Activated CD4-positive, alpha-beta T cell treated with anti-CD3 and anti-CD28 coated beads, Interleukin-2, amount 10 ng/mL, durations not matched to agents 24 days and 14 days (primary cell): ENCODE measurements at regions not wholly inside any gene's neighbourhood (a gene's known extent, or its start where the extent isn't known, plus 50 kb on each side); places are given as distances from the start of the nearest gene placed in this dataset.

Experiments used
- DNase-seq: peaks from one replicate; pipeline ENCODE4 v3.0.0; 2022
- H3K27ac Mint-ChIP-seq: one replicate; pipeline ENCODE4 v1.8.0; 2022; ENCODE audit warnings: mild to moderate bottlenecking, mixed read lengths
- H3K27me3 Mint-ChIP-seq: one replicate; pipeline ENCODE4 v1.8.0; 2022; ENCODE audit warnings: mixed read lengths
- H3K36me3 Mint-ChIP-seq: one replicate; pipeline ENCODE4 v1.8.0; 2022; ENCODE audit warnings: low read depth, mild to moderate bottlenecking, mixed read lengths
- H3K4me1 Mint-ChIP-seq: one replicate; pipeline ENCODE4 v1.8.0; 2021; ENCODE audit warnings: mixed read lengths
- H3K4me3 Mint-ChIP-seq: one replicate; pipeline ENCODE4 v1.8.0; 2022; ENCODE audit warnings: mild to moderate bottlenecking, moderate library complexity, mixed read lengths
- H3K9me3 Mint-ChIP-seq: one replicate; pipeline ENCODE4 v1.8.0; 2021; ENCODE audit warnings: mixed read lengths
- intact Hi-C: fragments of 100-400 bp; cut with micrococcal nuclease; formaldehyde crosslinking; loops from one replicate; pipeline ENCODE4 v1.15.1; 2023

DNA sequence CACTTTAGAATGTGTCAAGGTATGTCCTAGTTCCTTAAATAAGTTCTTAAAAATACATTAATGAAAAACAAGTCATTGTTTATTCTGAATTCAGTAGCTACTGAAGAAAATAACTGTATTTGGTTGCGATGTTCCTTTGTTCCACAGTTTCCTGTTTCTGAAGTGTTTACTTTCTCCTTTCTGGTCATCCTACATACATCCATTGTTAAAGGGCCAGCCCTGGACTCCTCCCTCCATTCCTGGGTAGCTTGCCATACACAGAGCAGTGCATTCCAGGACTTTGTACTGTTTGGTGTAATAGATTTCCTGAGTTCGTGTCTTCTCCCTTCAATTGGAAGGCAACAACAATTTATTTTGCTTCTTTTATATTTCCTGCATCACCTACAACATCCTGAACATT is 845.4 kb upstream of the CXADR start:
- no peak for DNase-seq
- Mint-ChIP-seq H3K36me3 (no peaks in the 10 kb centered on the region), H3K9me3 (no peaks in the 10 kb centered on the region), H3K27me3 (no peaks in the 10 kb centered on the region), H3K27ac (no peak overlapping the region), H3K4me1 (no peaks in the 10 kb centered on the region), H3K4me3 (no peak overlapping the region)
- intact Hi-C loops, result no loop called here

DNA sequence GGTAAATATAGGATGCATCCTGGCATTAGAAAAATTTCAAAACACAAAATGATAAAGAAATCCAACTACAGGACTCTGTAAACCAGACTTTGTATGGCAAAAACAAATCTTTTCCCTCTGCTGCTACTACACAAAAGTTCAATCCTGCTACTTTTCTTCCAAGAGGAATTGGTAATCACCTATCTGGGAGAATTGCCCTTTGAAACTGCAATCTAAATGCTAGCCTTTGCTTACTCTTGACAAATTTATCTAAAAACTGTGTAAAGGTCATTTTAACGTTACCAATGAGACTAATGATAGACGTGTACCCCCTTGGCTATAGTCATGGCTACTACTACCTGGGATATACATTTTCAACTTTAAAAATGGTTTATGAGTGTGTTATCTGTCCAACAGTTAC is 837.9 kb upstream of the CXADR start:
- peaks cover 3% of the 10 kb centered on the region for H3K9me3 Mint-ChIP-seq
- intact Hi-C loops, result no loop called here
- H3K36me3 Mint-ChIP-seq, result no peaks in the 10 kb centered on the region
- H3K27me3 Mint-ChIP-seq, result no peaks in the 10 kb centered on the region
- no peak for DNase-seq
- no peak overlapping the region for H3K4me3 Mint-ChIP-seq
- H3K27ac Mint-ChIP-seq, result no peak overlapping the region
- H3K4me1 Mint-ChIP-seq, result no peaks in the 10 kb centered on the region

DNA sequence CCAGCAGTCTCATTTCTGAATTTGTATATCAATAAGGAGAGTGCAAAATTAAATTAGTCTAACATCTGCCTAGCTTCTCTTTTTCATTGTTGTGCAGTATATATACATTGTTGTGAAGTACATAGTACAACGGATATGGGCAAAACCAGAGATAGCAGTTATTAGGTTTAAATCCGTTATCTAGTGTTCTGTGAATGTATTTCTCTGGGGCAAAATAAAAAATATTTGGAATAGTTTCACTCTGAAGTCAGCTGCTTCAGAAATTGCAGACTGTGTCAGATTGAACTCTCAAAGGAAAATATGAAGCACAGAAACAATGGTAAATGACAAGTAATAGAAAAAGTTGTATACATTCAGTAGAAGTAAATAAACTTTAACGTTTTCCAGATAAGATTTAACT is 836.5 kb upstream of the CXADR start:
- H3K36me3 Mint-ChIP-seq, result no peaks in the 10 kb centered on the region
- intact Hi-C loops, result no loop called here
- H3K4me3 Mint-ChIP-seq, result no peak overlapping the region
- H3K27ac Mint-ChIP-seq, result no peak overlapping the region
- no peak for DNase-seq
- H3K9me3 Mint-ChIP-seq, result peaks cover 3% of the 10 kb centered on the region
- no peaks in the 10 kb centered on the region for H3K4me1 Mint-ChIP-seq
- H3K27me3 Mint-ChIP-seq, result no peaks in the 10 kb centered on the region

DNA sequence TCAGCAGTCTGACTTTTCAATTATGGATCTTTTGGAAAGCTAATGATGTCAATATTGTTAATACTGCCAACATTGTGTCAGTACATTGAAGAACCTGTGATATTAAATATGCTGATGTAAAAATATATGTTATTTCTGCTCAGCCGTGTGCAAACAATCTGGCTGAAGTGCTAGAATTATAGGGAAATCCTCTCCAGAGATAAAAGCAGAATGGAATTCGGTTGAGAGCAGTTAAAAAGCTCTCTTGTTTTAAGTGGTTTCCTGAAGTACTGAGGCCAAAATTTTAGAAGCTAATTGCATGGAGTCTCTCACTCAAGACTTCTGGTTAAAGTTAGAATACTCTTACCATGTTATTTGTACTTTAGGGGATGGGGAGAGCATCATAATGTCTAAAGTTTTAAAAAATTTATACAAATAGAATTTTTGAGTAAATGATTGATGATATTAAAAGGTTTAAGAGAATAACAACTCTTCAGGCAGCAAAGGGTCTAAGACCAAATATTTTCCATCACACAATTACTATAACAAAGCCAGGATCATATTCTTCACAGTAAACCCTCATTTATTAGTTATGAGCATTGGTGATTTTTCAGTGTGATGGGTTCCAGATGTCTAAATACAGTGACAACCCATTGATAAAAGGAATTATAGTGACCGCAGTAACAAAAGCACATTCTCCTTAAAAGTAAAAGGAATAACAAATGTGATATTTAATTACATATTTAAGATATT is 834.2 kb upstream of the CXADR start:
- Mint-ChIP-seq H3K9me3 (peaks cover 3% of the 10 kb centered on the region), H3K4me1 (no peaks in the 10 kb centered on the region)

DNA sequence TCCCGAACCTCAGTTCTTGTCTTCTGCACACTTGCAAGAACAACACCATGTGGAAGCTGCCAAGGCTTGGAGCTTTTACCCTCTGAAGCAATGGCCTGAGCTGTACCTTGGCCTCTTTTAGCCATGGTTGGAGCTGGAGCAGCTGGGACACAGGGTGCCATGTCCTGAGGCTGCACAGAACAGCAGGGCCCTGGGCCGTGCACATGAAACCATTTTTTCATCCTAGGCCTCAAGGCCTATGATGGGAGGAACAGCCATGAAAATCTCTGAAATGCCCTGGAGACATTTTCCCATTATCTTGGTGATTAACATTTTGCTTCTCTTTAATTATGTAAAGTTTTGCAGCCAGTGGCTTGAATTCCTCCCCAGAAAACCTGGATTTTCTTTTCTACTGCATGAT is 817.8 kb upstream of the CXADR start:
- H3K36me3 Mint-ChIP-seq, result no peaks in the 10 kb centered on the region
- intact Hi-C loops, result no loop called here
- DNase-seq, result no peak
- H3K4me3 Mint-ChIP-seq, result no peak overlapping the region
- H3K27me3 Mint-ChIP-seq, result no peaks in the 10 kb centered on the region
- peaks cover 17% of the 10 kb centered on the region for H3K9me3 Mint-ChIP-seq
- no peak overlapping the region for H3K27ac Mint-ChIP-seq
- no peaks in the 10 kb centered on the region for H3K4me1 Mint-ChIP-seq

More for the DNA sequence above, 834.2 kb upstream of the CXADR start:
- no peak overlapping the region for H3K27ac Mint-ChIP-seq
- no peak for DNase-seq
- H3K4me3 Mint-ChIP-seq, result no peak overlapping the region
- intact Hi-C loops, result no loop called here
- no peaks in the 10 kb centered on the region for H3K27me3 Mint-ChIP-seq
- H3K36me3 Mint-ChIP-seq, result no peaks in the 10 kb centered on the region

DNA sequence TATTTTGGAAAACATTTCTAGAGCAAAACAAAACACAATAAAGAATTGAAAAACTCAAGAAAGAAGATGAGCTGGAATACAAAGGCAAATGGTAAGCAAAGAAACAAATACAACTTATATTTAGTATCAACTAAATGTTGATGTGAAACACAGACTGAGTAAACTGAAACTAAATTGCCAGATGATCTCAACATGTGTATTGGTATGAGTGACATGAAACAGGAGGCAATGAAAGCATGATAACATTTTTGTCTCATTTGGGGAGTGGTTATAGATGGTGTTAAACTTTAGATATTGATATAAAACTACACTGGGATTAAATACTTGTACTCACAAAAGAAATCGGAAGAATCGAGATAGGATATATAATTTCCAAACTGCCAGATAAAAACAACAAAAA is 805.6 kb upstream of the CXADR start:
- H3K27me3 Mint-ChIP-seq, result no peaks in the 10 kb centered on the region
- no peaks in the 10 kb centered on the region for H3K36me3 Mint-ChIP-seq
- H3K27ac Mint-ChIP-seq, result no peak overlapping the region
- H3K4me3 Mint-ChIP-seq, result no peak overlapping the region
- peaks cover 1% of the 10 kb centered on the region for H3K9me3 Mint-ChIP-seq
- H3K4me1 Mint-ChIP-seq, result no peaks in the 10 kb centered on the region
- DNase-seq, result no peak
- intact Hi-C loops, result no loop called here

DNA sequence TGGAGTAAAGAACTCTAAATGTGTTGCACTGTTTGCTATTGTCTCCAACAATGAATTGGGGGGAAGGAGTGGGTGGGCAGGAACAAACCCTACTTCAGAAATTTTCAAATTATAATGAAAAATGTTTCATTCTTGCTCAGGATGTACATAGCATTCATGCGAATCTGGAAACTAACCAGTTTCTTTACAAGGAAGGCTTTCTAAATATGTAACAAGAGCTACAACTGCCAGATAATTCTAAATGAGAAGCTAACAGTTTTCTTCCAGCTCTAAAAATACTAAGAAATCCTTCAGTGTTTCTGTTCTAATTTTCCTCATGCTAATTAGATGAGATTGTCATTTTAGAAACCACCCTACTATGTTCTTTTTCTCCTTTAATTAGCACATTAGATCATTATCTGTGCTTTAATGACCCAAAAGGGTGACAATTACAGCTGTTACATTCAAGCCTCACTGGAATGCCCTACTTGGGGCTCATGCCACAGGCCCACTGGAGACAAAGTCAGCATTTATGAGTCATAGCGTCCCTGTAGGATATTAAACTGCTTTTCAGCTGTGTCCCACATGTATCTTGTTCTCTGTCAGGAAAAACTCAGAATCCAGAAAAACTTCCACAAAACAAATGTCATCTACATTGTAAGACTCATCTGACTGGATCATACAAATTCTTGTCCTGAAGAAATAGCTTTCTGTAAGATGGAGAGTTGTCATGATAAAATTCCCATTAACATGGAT is 804.6 kb upstream of the CXADR start:
- Mint-ChIP-seq H3K4me1 (no peaks in the 10 kb centered on the region), H3K9me3 (peaks cover 4% of the 10 kb centered on the region), H3K4me3 (no peak overlapping the region), H3K27me3 (no peaks in the 10 kb centered on the region), H3K36me3 (no peaks in the 10 kb centered on the region), H3K27ac (no peak overlapping the region)
- no peak for DNase-seq
- intact Hi-C loops, result no loop called here

DNA sequence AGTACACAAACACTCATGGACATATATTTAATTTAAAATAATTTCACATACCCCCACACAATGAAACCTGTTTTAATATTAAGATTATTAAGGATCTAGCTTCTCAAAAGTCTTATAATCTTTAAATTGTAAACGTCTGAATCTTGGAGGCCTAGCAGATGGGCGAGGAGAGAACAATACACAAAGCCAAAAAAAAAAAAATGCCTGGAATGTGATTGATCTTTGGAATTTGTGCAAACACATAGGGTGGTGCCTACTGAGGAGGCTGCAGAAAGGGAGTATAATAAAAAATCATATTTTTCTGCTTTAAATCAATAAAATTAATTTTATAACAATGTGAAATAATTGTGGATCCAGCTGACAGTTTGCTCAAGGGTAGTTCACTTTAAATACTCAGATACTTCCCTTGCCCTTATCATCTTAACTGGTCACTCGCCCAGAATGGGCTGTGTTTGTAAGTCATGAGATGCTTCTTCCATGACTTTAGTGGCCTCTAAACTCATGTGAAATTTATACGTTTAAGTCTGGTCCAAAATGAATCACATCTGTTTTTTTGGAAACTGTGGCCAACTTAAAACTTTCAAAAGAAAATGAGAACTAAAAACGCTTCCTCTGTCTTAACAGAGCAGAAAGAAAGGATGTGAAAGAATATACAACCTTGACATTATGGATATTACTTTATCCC is 802.8 kb upstream of the CXADR start:
- DNase-seq, result no peak
- no peaks in the 10 kb centered on the region for H3K36me3 Mint-ChIP-seq
- no peak overlapping the region for H3K27ac Mint-ChIP-seq
- no peaks in the 10 kb centered on the region for H3K27me3 Mint-ChIP-seq
- no peak overlapping the region for H3K4me3 Mint-ChIP-seq
- intact Hi-C loops, result no loop called here
- peaks cover 4% of the 10 kb centered on the region for H3K9me3 Mint-ChIP-seq
- H3K4me1 Mint-ChIP-seq, result no peaks in the 10 kb centered on the region

DNA sequence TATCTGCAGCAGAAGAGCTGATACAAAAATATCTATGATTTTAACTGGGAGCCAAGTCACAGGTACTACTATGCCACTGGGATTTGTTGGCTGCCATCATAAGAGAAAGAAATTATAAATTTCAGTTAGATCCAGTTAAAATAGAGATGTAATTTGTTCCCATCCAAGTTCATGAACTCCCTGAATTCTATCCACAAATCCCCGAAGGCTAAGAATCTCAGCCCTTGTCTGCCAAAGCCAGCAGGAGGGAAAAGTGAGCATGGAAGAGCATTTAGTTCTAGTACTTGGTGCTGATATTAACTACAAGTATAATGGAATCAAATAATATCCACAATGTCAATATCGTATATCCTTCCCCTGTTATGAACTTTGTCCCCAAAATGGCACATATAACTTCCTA is 801.1 kb upstream of the CXADR start:
- DNase-seq, result no peak
- intact Hi-C loops, result no loop called here
- H3K9me3 Mint-ChIP-seq, result peaks cover 4% of the 10 kb centered on the region
- no peaks in the 10 kb centered on the region for H3K27me3 Mint-ChIP-seq
- H3K4me3 Mint-ChIP-seq, result no peak overlapping the region
- H3K27ac Mint-ChIP-seq, result no peak overlapping the region
- H3K36me3 Mint-ChIP-seq, result no peaks in the 10 kb centered on the region
- H3K4me1 Mint-ChIP-seq, result no peaks in the 10 kb centered on the region

DNA sequence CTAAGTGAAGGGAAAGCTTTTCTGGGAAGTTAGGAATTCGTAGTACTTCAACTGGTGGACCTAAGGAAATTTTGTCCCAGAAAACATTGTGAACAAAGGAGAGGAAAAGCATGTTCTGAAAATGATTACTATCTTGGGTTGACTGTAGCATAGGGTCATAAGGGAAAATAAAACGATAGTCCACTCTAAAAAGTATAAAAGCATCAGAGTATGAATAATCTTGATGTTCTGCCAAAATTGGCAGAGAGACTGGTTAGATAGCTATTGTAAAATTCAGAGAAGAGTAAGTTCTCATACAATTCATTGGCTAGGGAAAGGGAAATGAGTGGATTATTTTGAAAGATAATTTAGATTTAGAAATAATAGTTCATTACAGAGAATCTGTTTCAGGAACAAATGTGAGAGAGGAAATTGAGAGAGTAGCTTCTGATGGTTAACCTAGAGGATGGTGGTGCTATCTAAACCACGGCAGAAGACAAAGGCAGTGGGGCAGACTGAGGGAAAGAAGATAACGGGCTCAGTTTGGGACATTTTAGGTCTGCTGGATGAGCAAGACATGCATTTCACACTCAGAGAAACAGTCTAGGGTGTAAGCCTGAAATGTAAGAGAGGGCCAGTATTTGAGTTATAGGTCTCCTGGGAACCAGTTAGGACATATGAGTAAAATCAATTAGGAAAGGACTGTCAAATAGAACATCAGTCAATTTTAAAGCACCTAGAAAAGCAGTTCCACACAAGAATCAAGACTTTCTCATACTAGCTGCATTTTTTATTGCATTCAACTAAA is 799.3 kb upstream of the CXADR start:
- Mint-ChIP-seq H3K4me1 (no peaks in the 10 kb centered on the region), H3K27me3 (no peaks in the 10 kb centered on the region)
- intact Hi-C loops, result no loop called here

DNA sequence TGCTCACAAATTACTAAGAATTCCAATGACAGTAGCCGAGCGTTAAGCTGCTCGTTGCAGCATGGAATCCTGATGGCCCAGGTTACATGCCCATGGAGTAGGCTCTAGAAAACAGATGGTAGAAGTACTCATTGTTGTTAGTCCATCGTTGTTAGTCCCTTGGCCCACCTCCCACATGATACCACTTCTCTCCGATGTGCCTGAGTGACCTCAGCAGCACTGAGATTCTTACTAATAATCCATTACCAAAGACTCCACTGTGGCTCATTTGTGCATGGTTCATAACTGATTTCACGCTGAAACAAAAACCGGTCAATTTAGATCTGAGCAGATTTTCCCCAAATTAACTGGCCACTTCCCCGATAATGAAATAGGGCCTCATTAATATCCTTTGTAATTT is 772.3 kb upstream of the CXADR start:
- H3K27ac Mint-ChIP-seq, result no peak overlapping the region
- DNase-seq, result no peak
- H3K4me1 Mint-ChIP-seq, result no peaks in the 10 kb centered on the region
- intact Hi-C loops, result no loop called here
- H3K36me3 Mint-ChIP-seq, result no peaks in the 10 kb centered on the region
- H3K4me3 Mint-ChIP-seq, result no peak overlapping the region
- no peaks in the 10 kb centered on the region for H3K27me3 Mint-ChIP-seq
- H3K9me3 Mint-ChIP-seq, result peaks cover 10% of the 10 kb centered on the region

More for the DNA sequence above, 799.3 kb upstream of the CXADR start:
- Mint-ChIP-seq H3K4me3 (no peak overlapping the region), H3K27ac (no peak overlapping the region), H3K9me3 (peaks cover 10% of the 10 kb centered on the region), H3K36me3 (no peaks in the 10 kb centered on the region)
- no peak for DNase-seq

DNA sequence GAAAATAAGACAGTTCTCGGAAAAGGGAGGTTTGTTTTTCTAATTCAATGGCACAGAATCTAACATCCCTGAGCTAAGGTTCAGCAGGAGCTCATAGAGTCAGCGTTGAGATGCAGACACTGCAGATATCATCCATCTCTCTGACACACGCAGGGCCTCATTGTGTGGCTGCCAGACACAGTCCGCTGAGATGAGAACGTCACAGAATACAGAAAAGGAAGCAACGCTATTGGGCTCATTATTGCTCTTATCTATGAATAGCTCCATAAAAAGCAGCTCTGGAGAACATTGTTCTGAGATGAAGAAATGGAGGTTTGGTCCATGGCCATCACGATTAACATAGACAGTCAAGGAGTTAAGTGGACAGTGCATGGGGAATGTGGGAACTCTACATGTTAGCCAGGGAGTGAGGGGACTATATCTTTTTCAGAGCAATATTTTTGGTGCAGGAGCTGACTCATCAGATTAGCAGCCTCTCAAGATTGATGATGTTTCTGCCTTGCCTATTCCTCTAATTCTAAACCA is 771.6 kb upstream of the CXADR start:
- Mint-ChIP-seq H3K4me3 (no peak overlapping the region), H3K36me3 (no peaks in the 10 kb centered on the region), H3K9me3 (peaks cover 10% of the 10 kb centered on the region), H3K27ac (no peak overlapping the region), H3K27me3 (no peaks in the 10 kb centered on the region), H3K4me1 (no peaks in the 10 kb centered on the region)
- no peak for DNase-seq
- intact Hi-C loops, result no loop called here

DNA sequence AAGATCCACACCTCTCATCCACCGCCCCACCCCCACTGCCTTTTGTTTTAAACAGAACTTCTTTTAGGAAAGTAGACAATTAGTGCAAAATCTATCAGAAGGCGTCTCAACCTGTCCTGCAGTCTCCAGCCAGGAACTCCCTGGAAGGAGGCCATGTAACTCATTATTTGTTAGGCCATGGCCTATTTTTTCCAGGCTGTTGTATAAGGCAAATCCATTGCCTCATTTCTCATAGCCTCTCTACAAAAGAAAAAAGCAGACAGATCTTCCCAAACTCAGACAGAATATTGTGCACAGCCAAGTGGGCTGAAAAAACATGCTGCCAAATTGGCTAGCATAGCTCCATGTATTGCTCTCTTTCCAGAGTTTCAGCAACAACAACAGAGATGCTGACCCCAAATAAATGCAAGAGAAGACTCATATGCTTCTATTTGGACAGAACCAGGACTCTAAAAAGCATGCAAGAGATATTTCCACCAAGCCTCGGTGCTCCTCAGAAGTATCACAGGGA is 770.7 kb upstream of the CXADR start:
- intact Hi-C loops, result no loop called here
- no peaks in the 10 kb centered on the region for H3K36me3 Mint-ChIP-seq
- peaks cover 10% of the 10 kb centered on the region for H3K9me3 Mint-ChIP-seq
- no peaks in the 10 kb centered on the region for H3K4me1 Mint-ChIP-seq
- no peaks in the 10 kb centered on the region for H3K27me3 Mint-ChIP-seq
- no peak overlapping the region for H3K4me3 Mint-ChIP-seq
- DNase-seq, result no peak
- no peak overlapping the region for H3K27ac Mint-ChIP-seq
